ENCODE measurements at regions not wholly inside any gene's neighbourhood (a gene's known extent, or its start where the extent isn't known, plus 50 kb on each side); places are given as distances from the start of the nearest gene placed in this dataset.
A peak's percentile ranks its signal among the peaks of the same experiment; 100 is the strongest.

DNA sequence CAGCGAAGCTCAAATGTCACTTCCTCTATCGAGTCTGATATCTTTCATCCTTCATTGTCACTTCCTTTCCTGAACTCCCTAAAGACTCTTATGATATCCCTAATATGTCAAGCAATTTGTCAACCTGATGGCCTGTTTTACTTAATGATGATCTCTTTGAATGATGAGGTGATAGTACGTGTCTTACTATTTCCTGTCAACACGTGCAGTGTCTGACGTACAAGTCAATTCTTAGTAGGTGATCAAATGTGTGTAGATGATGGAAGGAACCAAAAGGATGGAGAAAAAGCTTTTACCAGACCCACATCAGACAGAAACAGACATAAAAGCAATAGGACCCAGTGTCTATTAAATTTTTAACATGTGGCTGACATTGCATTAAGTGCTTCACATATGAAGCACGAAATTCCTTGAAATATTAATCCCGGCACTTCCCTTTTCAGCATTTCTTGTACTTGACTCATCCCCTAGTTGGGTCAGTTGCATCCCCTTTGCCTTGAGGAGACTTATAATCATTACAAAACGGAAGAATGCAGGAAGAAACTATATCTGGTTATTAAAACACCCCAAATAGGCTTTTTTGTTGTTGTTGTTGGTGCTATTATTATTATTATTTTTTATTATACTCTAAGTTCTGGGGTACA, 108.6 kb upstream of the NYAP2 start:
- TF ChIP-seq, protein P1, sequence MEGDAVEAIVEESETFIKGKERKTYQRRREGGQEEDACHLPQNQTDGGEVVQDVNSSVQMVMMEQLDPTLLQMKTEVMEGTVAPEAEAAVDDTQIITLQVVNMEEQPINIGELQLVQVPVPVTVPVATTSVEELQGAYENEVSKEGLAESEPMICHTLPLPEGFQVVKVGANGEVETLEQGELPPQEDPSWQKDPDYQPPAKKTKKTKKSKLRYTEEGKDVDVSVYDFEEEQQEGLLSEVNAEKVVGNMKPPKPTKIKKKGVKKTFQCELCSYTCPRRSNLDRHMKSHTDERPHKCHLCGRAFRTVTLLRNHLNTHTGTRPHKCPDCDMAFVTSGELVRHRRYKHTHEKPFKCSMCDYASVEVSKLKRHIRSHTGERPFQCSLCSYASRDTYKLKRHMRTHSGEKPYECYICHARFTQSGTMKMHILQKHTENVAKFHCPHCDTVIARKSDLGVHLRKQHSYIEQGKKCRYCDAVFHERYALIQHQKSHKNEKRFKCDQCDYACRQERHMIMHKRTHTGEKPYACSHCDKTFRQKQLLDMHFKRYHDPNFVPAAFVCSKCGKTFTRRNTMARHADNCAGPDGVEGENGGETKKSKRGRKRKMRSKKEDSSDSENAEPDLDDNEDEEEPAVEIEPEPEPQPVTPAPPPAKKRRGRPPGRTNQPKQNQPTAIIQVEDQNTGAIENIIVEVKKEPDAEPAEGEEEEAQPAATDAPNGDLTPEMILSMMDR (IDR thresholded peaks at IDR 0.05; ENCODE audit: control extremely low read depth, extremely low read depth, low read depth, missing control alignments), result no peak
- POLR2A ChIA-PET, result no interaction called here
- DNase-seq (ENCODE audit: extremely low spot score), result no peak
- CTCF ChIA-PET, result no interaction called here

DNA sequence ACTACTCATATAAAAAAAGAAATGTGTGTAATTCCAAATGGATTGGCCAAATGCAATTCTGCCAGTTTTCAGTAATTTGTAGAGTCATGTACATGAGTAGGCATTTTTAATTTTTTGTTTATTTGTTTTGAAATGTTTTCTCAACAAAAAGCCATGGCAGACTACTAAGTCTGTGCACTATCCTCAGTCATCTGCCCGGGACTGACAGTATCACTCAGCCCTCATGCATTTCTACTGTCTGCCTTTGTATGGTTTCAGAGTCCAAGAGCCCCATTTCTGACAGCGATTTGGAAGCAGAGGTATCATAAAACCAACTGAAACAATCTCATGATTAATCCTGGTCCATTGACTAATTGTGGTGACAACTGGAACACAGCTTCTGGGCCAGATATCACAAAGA, 109.9 kb upstream of the NYAP2 start:
- ChIA-PET POLR2A (no interaction called here), CTCF (no interaction called here)
- TF ChIP-seq, protein P1 (IDR thresholded peaks at IDR 0.05; ENCODE audit: control extremely low read depth, extremely low read depth, low read depth, missing control alignments), result no peak
- no peak for DNase-seq (ENCODE audit: extremely low spot score)

DNA sequence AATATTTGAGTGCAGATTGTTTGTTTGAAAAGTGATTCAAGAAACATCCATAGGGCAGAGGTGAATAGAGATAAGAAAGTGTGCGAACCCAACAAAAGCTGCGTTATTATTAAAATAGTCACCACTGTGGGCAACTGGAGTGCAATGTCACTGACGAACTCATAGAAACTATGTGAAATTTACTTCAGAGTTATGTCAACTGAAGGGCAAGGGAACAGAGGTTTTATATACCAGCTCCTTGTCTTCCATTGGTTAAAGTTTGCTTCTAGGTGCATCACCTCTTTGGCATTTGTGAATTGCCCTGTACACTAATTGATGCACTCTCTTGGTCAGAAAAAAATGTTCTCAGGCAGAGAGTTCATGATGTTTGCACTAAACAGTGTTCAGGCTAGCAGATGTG, 110.5 kb upstream of the NYAP2 start:
- TF ChIP-seq, protein P1 (IDR thresholded peaks at IDR 0.05; ENCODE audit: control extremely low read depth, extremely low read depth, low read depth, missing control alignments), result no peak
- DNase-seq (ENCODE audit: extremely low spot score), result no peak
- ChIA-PET CTCF (no interaction called here), POLR2A (no interaction called here)

DNA sequence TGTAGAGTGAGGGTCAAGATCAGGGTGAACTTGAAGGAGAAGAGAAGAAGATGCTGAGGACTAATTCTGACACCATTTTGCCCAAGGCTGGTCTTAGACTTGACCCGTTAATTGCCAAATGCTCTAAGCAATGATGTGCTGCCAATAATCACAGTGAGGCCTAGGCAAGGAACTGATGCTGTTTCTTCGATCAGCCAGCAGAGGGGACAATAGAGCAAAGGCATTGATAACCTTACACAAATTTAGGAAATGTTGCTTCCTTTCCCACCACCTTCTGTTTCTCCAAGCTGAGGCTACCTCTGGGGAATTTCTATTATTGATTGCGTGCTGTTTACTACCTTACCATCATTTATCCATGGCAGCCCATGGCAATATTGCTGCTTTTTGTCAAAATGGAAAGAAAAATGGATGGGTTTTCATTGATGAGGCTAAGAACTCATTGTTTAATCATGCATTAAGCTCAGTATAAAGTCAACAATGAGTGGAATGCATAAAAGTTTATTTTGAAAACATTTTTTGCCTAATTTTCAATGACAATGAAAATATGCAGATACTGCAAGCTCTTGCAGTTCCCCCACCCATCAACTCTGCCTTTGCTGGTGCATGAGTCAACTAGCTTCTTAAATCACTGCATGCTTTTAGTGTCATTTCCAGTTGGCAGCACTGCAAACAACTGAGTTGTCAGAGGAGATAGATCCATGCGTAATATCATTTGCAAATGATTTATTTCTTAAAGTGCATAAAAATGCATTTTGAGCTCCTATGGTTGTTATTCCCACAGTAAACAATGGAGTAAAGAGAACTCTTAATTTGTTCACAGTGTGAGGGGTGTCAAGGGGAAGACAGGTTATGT, 116.4 kb upstream of the NYAP2 start:
- peak; percentile 37 for DNase-seq (ENCODE audit: extremely low spot score)
- ChIA-PET CTCF (interaction anchor here (0.7 to 3.2 kb wide), 13 partner anchors 9 to 379 kb away, joined by 3 to 26 read pairs (median 4); no protein-coding TSS in a partner anchor), POLR2A (no interaction called here)
- TF ChIP-seq, protein P1 (IDR thresholded peaks at IDR 0.05; ENCODE audit: control extremely low read depth, extremely low read depth, low read depth, missing control alignments), result peak; percentile 65

DNA sequence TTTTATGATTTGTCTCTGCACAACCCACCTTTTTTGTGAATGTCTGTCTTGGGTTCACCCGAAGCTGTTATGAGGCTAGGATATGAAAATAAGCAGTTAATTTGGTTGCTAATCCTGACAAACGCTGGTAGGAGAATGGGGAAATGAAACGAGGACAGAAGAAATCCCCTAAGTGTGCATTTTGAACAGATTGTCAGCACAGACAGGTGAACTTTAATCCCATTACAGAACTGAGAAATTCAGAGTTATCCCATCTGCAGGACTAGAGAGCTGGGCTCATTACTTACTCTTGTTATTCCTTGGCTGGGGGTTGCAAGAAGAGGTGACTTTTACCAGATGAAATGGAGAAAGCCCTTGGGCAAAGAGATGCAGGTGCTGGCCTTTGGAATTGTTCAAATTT, 123.3 kb upstream of the NYAP2 start:
- CTCF ChIA-PET, result no interaction called here

DNA sequence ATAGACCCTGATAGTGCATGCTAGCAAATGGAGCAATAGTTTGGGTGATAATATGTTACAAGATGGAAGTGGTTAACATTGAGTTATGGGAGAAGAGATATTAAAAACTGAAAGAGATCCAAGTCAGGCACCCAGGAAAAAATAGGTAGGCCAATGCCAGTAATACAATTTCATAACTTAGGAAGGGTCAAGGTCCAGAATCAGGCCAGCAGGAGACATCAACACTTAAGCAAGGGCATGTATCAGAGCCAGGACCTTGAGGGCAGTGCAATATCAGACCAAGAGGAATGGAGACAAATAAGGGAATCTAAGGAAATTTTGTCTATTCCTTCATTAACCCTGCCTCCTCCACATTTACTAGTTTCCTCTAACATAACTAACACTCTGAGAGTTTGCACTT, 124.1 kb upstream of the NYAP2 start:
- ChIA-PET POLR2A (no interaction called here), CTCF (no interaction called here)
- TF ChIP-seq, protein P1 (IDR thresholded peaks at IDR 0.05; ENCODE audit: control extremely low read depth, extremely low read depth, low read depth, missing control alignments), result no peak
- no peak for DNase-seq (ENCODE audit: extremely low spot score)

More for the DNA sequence above, 123.3 kb upstream of the NYAP2 start:
- POLR2A ChIA-PET, result no interaction called here
- peak; percentile 13 for DNase-seq (ENCODE audit: extremely low spot score)
- TF ChIP-seq, protein P1 (IDR thresholded peaks at IDR 0.05; ENCODE audit: control extremely low read depth, extremely low read depth, low read depth, missing control alignments), result no peak

All from GM10248 (cell line).